ENCODE measurements at regions not wholly inside any gene's neighbourhood (a gene's known extent, or its start where the extent isn't known, plus 50 kb on each side); places are given as distances from the start of the nearest gene placed in this dataset.
"Not testable (repeated sequence)": the region's sequence is repeated elsewhere in the genome, so short reads cannot be mapped to it uniquely, and the experiment has no call there.

GRCh38 chr7:125930848-125931247 is 1001.2 kb upstream of the POT1 start:
- no peak overlapping the region for H2AFZ ChIP-seq

GRCh38 chr7:125927556-125927955 is 997.9 kb upstream of the POT1 start:
- Histone ChIP-seq H4K20me1 (ENCODE audit: insufficient read depth) (no peaks in the 10 kb centered on the region), H3K27ac (no peak overlapping the region), H3K4me2 (ENCODE audit: unreplicated experiment) (no peak overlapping the region), H3K36me3 (ENCODE audit: low read depth) (no peaks in the 10 kb centered on the region), H3F3A (ENCODE audit: insufficient read depth) (no peaks in the 10 kb centered on the region), H3K27me3 (replicated peaks; ENCODE audit: insufficient read depth) (no peaks in the 10 kb centered on the region), H3K4me3 (no peak overlapping the region), H3K9ac (no peak overlapping the region), H3K9me2 (ENCODE audit: insufficient read depth) (no peaks in the 10 kb centered on the region), H2AFZ (no peak overlapping the region), H3K4me1 (ENCODE audit: insufficient read depth) (no peaks in the 10 kb centered on the region), H3K79me2 (ENCODE audit: insufficient read depth) (no peaks in the 10 kb centered on the region), H3K9me3 (ENCODE audit: low read depth) (no peaks in the 10 kb centered on the region)
- 5 to 6% methylated on average over 4 of the region's 4 CpGs for WGBS, 2 experiments (ENCODE audit: low coverage in 1 of 2, low lambda C conversion rate in 2 of 2, missing lambda C conversion rate in 2 of 2)
- in situ Hi-C loops (cut with MboI): no loop called here
- TF ChIP-seq EZH2phosphoT487 (IDR thresholded peaks at IDR 0.05; ENCODE audit: insufficient read depth, low read depth) (no peak), EZH2 (IDR thresholded peaks at IDR 0.05; ENCODE audit: insufficient read depth, poor library complexity, severe bottlenecking) (no peak)
- no peak for DNase-seq

More at GRCh38 chr7:125930848-125931247, 1001.2 kb upstream of the POT1 start:
- Histone ChIP-seq H3K27me3 (replicated peaks; ENCODE audit: insufficient read depth) (no peaks in the 10 kb centered on the region), H3K36me3 (ENCODE audit: low read depth) (no peaks in the 10 kb centered on the region), H3K9me3 (ENCODE audit: low read depth) (no peaks in the 10 kb centered on the region), H3K9ac (no peak overlapping the region), H3K4me1 (ENCODE audit: insufficient read depth) (no peaks in the 10 kb centered on the region), H3F3A (ENCODE audit: insufficient read depth) (no peaks in the 10 kb centered on the region), H4K20me1 (ENCODE audit: insufficient read depth) (no peaks in the 10 kb centered on the region), H3K4me3 (no peak overlapping the region), H3K9me2 (ENCODE audit: insufficient read depth) (no peaks in the 10 kb centered on the region), H3K27ac (no peak overlapping the region), H3K4me2 (ENCODE audit: unreplicated experiment) (no peak overlapping the region), H3K79me2 (ENCODE audit: insufficient read depth) (no peaks in the 10 kb centered on the region)
- WGBS, 2 experiments (ENCODE audit: low coverage in 1 of 2, low lambda C conversion rate in 2 of 2, missing lambda C conversion rate in 2 of 2): 5 to 13% methylated on average over 1 of the region's 1 CpG
- in situ Hi-C loops (cut with MboI): no loop called here
- TF ChIP-seq EZH2 (IDR thresholded peaks at IDR 0.05; ENCODE audit: insufficient read depth, poor library complexity, severe bottlenecking): no peak
- no peak for TF ChIP-seq EZH2phosphoT487 (IDR thresholded peaks at IDR 0.05; ENCODE audit: insufficient read depth, low read depth)
- DNase-seq: no peak

- no peaks in the 10 kb centered on the region for H3K9me3 ChIP-seq (ENCODE audit: low read depth)
- no peaks in the 10 kb centered on the region for H3K79me2 ChIP-seq (ENCODE audit: insufficient read depth)
- TF ChIP-seq EZH2 (IDR thresholded peaks at IDR 0.05; ENCODE audit: insufficient read depth, poor library complexity, severe bottlenecking) (no peak), EZH2phosphoT487 (IDR thresholded peaks at IDR 0.05; ENCODE audit: insufficient read depth, low read depth) (no peak)
- H3K36me3 ChIP-seq (ENCODE audit: low read depth): no peaks in the 10 kb centered on the region
- no peak overlapping the region for H3K9ac ChIP-seq
- no peaks in the 10 kb centered on the region for H3K27me3 ChIP-seq (replicated peaks; ENCODE audit: insufficient read depth)
- H2AFZ ChIP-seq: no peak overlapping the region
- H3K9me2 ChIP-seq (ENCODE audit: insufficient read depth): no peaks in the 10 kb centered on the region
- H3F3A ChIP-seq (ENCODE audit: insufficient read depth): no peaks in the 10 kb centered on the region
- 3 to 4% methylated on average over 1 of the region's 1 CpG for WGBS, 2 experiments (ENCODE audit: low coverage in 1 of 2, low lambda C conversion rate in 2 of 2, missing lambda C conversion rate in 2 of 2)
- H3K4me1 ChIP-seq (ENCODE audit: insufficient read depth): no peaks in the 10 kb centered on the region
- no peak for DNase-seq
- H3K4me2 ChIP-seq (ENCODE audit: unreplicated experiment): no peak overlapping the region
- no peak overlapping the region for H3K27ac ChIP-seq
- in situ Hi-C loops (cut with MboI): no loop called here
- H4K20me1 ChIP-seq (ENCODE audit: insufficient read depth): no peaks in the 10 kb centered on the region
- no peak overlapping the region for H3K4me3 ChIP-seq
These were observed 997.0 kb upstream of the POT1 start for GRCh38 chr7:125926621-125927020.

- H4K20me1 ChIP-seq (ENCODE audit: insufficient read depth): no peaks in the 10 kb centered on the region
- H3F3A ChIP-seq (ENCODE audit: insufficient read depth): no peaks in the 10 kb centered on the region
- no peaks in the 10 kb centered on the region for H3K4me1 ChIP-seq (ENCODE audit: insufficient read depth)
- H3K4me2 ChIP-seq (ENCODE audit: unreplicated experiment): no peak overlapping the region
- H2AFZ ChIP-seq: no peak overlapping the region
- no peak overlapping the region for H3K4me3 ChIP-seq
- no peaks in the 10 kb centered on the region for H3K9me2 ChIP-seq (ENCODE audit: insufficient read depth)
- no peaks in the 10 kb centered on the region for H3K27me3 ChIP-seq (replicated peaks; ENCODE audit: insufficient read depth)
- no peaks in the 10 kb centered on the region for H3K9me3 ChIP-seq (ENCODE audit: low read depth)
- no peak overlapping the region for H3K27ac ChIP-seq
- no peak for DNase-seq
- WGBS, 2 experiments (ENCODE audit: low coverage in 1 of 2, low lambda C conversion rate in 2 of 2, missing lambda C conversion rate in 2 of 2): 7 to 8% methylated on average over 2 of the region's 2 CpGs
- H3K9ac ChIP-seq: no peak overlapping the region
- TF ChIP-seq EZH2phosphoT487 (IDR thresholded peaks at IDR 0.05; ENCODE audit: insufficient read depth, low read depth): no peak
- TF ChIP-seq EZH2 (IDR thresholded peaks at IDR 0.05; ENCODE audit: insufficient read depth, poor library complexity, severe bottlenecking): no peak
- H3K79me2 ChIP-seq (ENCODE audit: insufficient read depth): no peaks in the 10 kb centered on the region
- in situ Hi-C loops (cut with MboI): no loop called here
- H3K36me3 ChIP-seq (ENCODE audit: low read depth): no peaks in the 10 kb centered on the region
These were observed 994.4 kb upstream of the POT1 start for GRCh38 chr7:125924037-125924436.

- H3K9me2 ChIP-seq (ENCODE audit: insufficient read depth); H3K79me2 ChIP-seq (ENCODE audit: insufficient read depth); H4K20me1 ChIP-seq (ENCODE audit: insufficient read depth); in situ Hi-C loops (cut with MboI); H3K4me2 ChIP-seq (ENCODE audit: unreplicated experiment); H2AFZ ChIP-seq; H3K27ac ChIP-seq; H3K27me3 ChIP-seq (replicated peaks; ENCODE audit: insufficient read depth); H3K36me3 ChIP-seq (ENCODE audit: low read depth); H3K9ac ChIP-seq; H3F3A ChIP-seq (ENCODE audit: insufficient read depth); H3K4me3 ChIP-seq; H3K4me1 ChIP-seq (ENCODE audit: insufficient read depth); DNase-seq; H3K9me3 ChIP-seq (ENCODE audit: low read depth): not testable (repeated sequence)
- WGBS, 2 experiments (ENCODE audit: low coverage in 1 of 2, low lambda C conversion rate in 2 of 2, missing lambda C conversion rate in 2 of 2): 4 to 7% methylated on average over 3 to 4 of the region's 4 CpGs
These were observed 985.8 kb upstream of the POT1 start for GRCh38 chr7:125915381-125915948.
